ENCODE measurements at regions not wholly inside any gene's neighbourhood (a gene's known extent, or its start where the extent isn't known, plus 50 kb on each side); places are given as distances from the start of the nearest gene placed in this dataset.

- TF ChIP-seq CTCF (IDR thresholded peaks at IDR 0.05; ENCODE audit: poor library complexity, severe bottlenecking), result no peak
- no peak overlapping the region for H3K27ac ChIP-seq (ENCODE audit: poor library complexity, severe bottlenecking)
- H3K36me3 ChIP-seq (ENCODE audit: low read depth), result no peaks in the 10 kb centered on the region
- H3K9me3 ChIP-seq (ENCODE audit: severe bottlenecking), result no peaks in the 10 kb centered on the region
- no peak for DNase-seq (ENCODE audit: low spot score)
- no peak overlapping the region for H3K4me3 ChIP-seq (ENCODE audit: severe bottlenecking)
- H3K27me3 ChIP-seq (ENCODE audit: insufficient read depth, poor library complexity, severe bottlenecking), result no peaks in the 10 kb centered on the region
- no peak for ATAC-seq (ENCODE audit: low read depth)
- no peaks in the 10 kb centered on the region for H3K4me1 ChIP-seq (ENCODE audit: insufficient read depth, poor library complexity, severe bottlenecking)
Measured at GRCh38 chr7:41814888-41815287, 112.0 kb upstream of the INHBA start.

- H3K4me1 ChIP-seq (ENCODE audit: insufficient read depth, poor library complexity, severe bottlenecking), result no peaks in the 10 kb centered on the region
- no peak overlapping the region for H3K4me3 ChIP-seq (ENCODE audit: severe bottlenecking)
- no peaks in the 10 kb centered on the region for H3K9me3 ChIP-seq (ENCODE audit: severe bottlenecking)
- H3K27ac ChIP-seq (ENCODE audit: poor library complexity, severe bottlenecking), result no peak overlapping the region
- H3K27me3 ChIP-seq (ENCODE audit: insufficient read depth, poor library complexity, severe bottlenecking), result no peaks in the 10 kb centered on the region
- H3K36me3 ChIP-seq (ENCODE audit: low read depth), result no peaks in the 10 kb centered on the region
- no peak for ATAC-seq (ENCODE audit: low read depth)
- DNase-seq (ENCODE audit: low spot score), result no peak
- no peak for TF ChIP-seq CTCF (IDR thresholded peaks at IDR 0.05; ENCODE audit: poor library complexity, severe bottlenecking)
Measured at GRCh38 chr7:41813286-41813685, 110.4 kb upstream of the INHBA start.

DNA sequence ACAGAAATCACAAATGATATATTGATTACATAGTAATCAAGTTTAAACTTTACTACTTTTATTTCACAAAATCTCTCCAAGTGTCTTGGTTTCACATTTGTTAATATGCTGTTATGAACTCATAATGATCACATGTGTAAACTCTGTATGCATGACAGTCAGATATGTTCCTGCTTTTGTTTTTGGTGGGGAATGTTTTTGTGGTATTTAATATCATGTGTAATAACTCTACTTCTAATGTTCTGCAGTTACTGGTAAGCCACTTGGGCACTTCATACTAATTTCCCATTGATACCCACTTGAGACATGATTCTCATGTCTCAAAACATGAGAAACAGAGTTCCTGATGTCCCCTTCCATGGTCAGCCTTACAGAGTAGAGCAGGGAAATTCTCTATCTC, 109.1 kb upstream of the INHBA start:
- Histone ChIP-seq H3K4me3 (ENCODE audit: severe bottlenecking) (no peak overlapping the region), H3K27ac (ENCODE audit: poor library complexity, severe bottlenecking) (no peak overlapping the region), H3K4me1 (ENCODE audit: insufficient read depth, poor library complexity, severe bottlenecking) (no peaks in the 10 kb centered on the region), H3K9me3 (ENCODE audit: severe bottlenecking) (no peaks in the 10 kb centered on the region), H3K36me3 (ENCODE audit: low read depth) (no peaks in the 10 kb centered on the region), H3K27me3 (ENCODE audit: insufficient read depth, poor library complexity, severe bottlenecking) (no peaks in the 10 kb centered on the region)
- no peak for TF ChIP-seq CTCF (IDR thresholded peaks at IDR 0.05; ENCODE audit: poor library complexity, severe bottlenecking)
- DNase-seq (ENCODE audit: low spot score) (no peak), ATAC-seq (ENCODE audit: low read depth) (no peak)

- DNase-seq (ENCODE audit: low spot score) (no peak), ATAC-seq (ENCODE audit: low read depth) (no peak)
- no peak for TF ChIP-seq CTCF (IDR thresholded peaks at IDR 0.05; ENCODE audit: poor library complexity, severe bottlenecking)
- Histone ChIP-seq H3K27me3 (ENCODE audit: insufficient read depth, poor library complexity, severe bottlenecking) (no peaks in the 10 kb centered on the region), H3K27ac (ENCODE audit: poor library complexity, severe bottlenecking) (no peak overlapping the region), H3K9me3 (ENCODE audit: severe bottlenecking) (no peaks in the 10 kb centered on the region), H3K4me3 (ENCODE audit: severe bottlenecking) (no peak overlapping the region), H3K36me3 (ENCODE audit: low read depth) (no peaks in the 10 kb centered on the region), H3K4me1 (ENCODE audit: insufficient read depth, poor library complexity, severe bottlenecking) (no peaks in the 10 kb centered on the region)
Measured at GRCh38 chr7:41809940-41810576, 107.2 kb upstream of the INHBA start.

DNA sequence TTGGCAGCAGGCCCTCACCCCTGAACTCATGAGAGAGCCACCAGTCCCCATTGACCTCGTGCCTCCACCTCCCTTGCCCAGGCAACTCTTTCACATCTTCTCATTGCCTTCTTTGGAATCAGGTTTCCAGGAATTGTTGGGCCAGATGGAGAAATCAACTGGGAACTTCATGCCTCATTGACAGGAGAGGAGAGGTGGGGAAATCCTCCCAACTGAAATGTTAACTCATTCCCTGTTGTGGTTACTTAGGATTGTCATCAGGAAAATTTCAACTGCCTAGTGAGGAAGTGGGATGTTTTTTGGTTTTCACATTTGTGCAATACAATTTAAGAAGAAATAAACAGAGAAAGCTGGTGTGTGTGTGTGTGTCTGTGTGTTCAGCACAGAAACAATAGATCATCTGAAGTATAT, 106.6 kb upstream of the INHBA start:
- H3K27ac ChIP-seq (ENCODE audit: poor library complexity, severe bottlenecking), result no peak overlapping the region
- H3K9me3 ChIP-seq (ENCODE audit: severe bottlenecking), result no peaks in the 10 kb centered on the region
- TF ChIP-seq CTCF (IDR thresholded peaks at IDR 0.05; ENCODE audit: poor library complexity, severe bottlenecking), result no peak
- H3K36me3 ChIP-seq (ENCODE audit: low read depth), result no peaks in the 10 kb centered on the region
- H3K4me3 ChIP-seq (ENCODE audit: severe bottlenecking), result no peak overlapping the region
- DNase-seq (ENCODE audit: low spot score) (no peak), ATAC-seq (ENCODE audit: low read depth) (no peak)
- H3K4me1 ChIP-seq (ENCODE audit: insufficient read depth, poor library complexity, severe bottlenecking), result no peaks in the 10 kb centered on the region
- no peaks in the 10 kb centered on the region for H3K27me3 ChIP-seq (ENCODE audit: insufficient read depth, poor library complexity, severe bottlenecking)
